ENCODE measurements at regions not wholly inside any gene's neighbourhood (a gene's known extent, or its start where the extent isn't known, plus 50 kb on each side); places are given as distances from the start of the nearest gene placed in this dataset.

DNA sequence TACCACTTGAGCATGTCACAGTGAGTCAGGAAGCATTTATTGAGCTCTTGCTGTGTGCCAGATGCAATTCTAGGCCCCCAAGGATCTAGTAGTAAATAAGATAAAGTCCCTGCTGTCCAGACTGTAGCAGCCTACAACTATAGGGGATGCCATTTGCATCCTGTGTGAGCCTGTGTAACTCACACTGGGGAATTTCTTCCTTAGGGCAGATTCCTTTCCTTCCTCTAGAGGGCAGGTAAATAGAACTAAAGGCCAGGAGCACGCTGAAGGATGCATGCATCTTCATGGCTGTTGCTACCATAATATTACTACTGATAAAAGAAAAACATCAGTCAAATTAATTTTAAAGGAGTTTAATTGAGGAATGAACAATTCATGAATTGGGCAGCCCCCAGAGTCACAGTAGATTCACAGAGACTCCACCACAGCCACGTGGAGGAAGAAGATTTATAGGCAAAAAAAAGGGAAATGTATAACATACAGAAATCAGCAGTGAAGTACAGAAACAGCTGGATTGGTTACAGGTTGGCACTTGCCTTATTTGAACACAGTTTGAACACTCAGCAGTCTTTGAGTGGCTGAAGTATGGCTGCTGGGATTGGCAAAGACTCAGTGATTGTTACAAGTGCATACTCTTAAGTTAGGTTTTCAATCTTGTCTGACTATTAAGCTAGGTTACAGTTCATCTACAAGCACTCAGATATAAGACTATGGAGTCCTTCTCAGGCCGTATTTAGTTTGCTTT, 98.9 kb downstream of the ACTL7B start:
- no peak for DNase-seq (ENCODE audit: low read depth)
- TF ChIP-seq, protein P1, sequence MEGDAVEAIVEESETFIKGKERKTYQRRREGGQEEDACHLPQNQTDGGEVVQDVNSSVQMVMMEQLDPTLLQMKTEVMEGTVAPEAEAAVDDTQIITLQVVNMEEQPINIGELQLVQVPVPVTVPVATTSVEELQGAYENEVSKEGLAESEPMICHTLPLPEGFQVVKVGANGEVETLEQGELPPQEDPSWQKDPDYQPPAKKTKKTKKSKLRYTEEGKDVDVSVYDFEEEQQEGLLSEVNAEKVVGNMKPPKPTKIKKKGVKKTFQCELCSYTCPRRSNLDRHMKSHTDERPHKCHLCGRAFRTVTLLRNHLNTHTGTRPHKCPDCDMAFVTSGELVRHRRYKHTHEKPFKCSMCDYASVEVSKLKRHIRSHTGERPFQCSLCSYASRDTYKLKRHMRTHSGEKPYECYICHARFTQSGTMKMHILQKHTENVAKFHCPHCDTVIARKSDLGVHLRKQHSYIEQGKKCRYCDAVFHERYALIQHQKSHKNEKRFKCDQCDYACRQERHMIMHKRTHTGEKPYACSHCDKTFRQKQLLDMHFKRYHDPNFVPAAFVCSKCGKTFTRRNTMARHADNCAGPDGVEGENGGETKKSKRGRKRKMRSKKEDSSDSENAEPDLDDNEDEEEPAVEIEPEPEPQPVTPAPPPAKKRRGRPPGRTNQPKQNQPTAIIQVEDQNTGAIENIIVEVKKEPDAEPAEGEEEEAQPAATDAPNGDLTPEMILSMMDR (conservative IDR thresholded peaks at IDR 0.05; ENCODE audit: low read length) = no peak; the same call in 1 of the 2 replicates
- H3K4me3 ChIP-seq (ENCODE audit: low read length) = no peak overlapping the region

DNA sequence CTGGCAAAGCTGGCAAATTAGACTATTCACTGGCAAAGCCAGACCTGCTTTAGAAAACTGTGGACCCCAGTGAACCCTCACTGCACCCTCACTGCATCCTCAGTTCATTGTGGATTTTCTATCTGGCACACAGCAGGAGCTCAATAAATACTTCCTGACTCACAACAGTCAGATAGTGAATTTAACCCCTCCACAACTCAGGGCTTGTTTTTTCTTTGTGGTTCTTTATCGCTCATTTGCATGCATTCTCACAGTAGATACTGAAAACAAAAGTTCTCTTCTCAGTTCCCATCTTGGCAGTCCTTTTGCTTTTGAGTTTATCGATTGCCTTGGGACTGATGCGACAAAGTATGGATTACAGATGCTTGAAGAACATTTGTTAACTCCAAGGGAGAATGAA, 99.8 kb downstream of the ACTL7B start:
- no peak overlapping the region for H3K4me3 ChIP-seq (ENCODE audit: low read length)
- TF ChIP-seq, protein P1 (conservative IDR thresholded peaks at IDR 0.05; ENCODE audit: low read length) = no peak
- DNase-seq (ENCODE audit: low read depth) = no peak

DNA sequence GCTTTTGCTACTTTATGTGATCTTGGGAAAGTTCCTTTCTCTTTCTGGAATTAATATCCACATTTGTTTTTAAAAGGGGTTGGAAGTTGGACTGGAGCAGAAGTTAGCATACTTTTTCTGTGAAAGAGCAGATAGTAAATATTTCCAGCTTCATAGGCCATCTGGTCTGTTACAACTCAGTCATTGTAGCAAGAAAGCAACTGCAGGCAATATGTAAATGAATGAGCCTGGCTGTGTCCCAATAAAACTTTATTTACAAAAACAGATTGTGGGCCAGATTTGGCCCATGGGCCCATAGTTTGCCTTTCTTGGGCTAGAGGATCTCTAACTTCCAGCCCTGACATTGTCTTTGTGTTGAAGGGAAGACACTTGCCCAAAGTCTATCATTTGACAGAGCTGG, 104.4 kb downstream of the ACTL7B start:
- TF ChIP-seq, protein P1 (conservative IDR thresholded peaks at IDR 0.05; ENCODE audit: low read length) = no peak

DNA sequence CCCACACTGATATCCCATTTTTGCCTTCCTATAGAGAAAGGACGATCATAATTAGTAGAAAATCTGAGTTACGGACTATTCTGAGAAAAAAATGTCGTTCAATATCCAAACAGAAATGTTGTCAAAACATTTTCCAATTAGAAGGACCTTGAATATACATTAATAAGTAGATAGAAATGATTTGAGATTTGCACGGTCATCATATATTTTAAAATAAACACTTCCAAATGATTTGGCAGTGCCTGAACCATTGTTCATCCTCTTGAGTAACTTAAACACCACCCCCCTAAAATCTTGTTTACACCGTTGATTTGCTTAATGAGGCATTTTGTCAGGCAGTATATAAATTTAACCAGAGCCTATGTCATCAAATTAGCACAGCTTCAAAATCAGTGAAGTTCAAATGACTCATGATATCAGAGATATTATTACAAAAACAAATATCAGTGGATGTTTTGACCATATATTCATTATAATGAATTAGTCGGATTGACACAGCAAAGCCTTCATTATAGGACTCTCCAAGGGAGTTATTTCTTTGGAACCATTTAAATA, 105.0 kb downstream of the ACTL7B start:
- no peak overlapping the region for H3K4me3 ChIP-seq (ENCODE audit: low read length)
- DNase-seq (ENCODE audit: low read depth) = no peak
- TF ChIP-seq, protein P1 (conservative IDR thresholded peaks at IDR 0.05; ENCODE audit: low read length) = no peak

More for the DNA sequence above, 104.4 kb downstream of the ACTL7B start:
- no peak overlapping the region for H3K4me3 ChIP-seq (ENCODE audit: low read length)
- peak; percentile 42 for DNase-seq (ENCODE audit: low read depth)

DNA sequence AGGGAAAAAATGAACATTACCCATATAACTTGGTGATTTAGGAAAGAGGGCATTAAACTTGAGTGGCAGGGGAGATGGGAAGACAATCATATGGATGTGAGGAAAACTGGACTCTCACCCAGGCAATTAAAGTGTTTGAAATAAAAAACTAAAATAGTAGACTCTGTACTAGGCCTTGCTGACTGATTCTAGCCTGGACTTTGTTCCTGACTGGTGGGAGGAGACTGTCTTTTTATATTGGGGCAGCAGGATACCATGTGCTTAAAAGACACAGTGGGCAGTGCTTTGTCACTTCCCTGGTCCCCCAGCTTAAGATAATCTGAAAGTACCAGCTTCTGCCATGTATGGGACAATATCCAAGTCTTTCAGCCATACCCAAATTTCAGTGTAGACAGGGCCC, 107.0 kb downstream of the ACTL7B start:
- no peak for DNase-seq (ENCODE audit: low read depth)
- TF ChIP-seq, protein P1 (conservative IDR thresholded peaks at IDR 0.05; ENCODE audit: low read length) = no peak
- H3K4me3 ChIP-seq (ENCODE audit: low read length) = no peak overlapping the region

DNA sequence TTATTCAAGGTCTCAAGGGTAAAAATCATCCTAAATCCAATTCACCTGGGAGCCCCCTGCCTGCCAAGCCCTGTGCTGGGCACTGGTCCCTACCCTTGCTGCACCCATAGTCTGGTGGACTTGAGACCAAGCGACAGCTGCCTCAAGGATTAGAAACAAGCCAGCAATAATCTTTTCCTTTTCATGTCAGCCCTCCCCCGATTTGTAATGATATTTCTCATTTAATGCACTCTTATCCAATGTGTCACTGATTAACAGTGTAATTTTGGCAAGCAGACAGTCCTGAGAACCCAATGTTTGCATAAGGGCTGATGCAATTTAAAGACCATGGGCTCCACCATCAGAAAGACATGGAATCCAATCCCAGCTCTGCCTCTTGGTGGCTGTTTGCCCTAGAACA, 108.9 kb downstream of the ACTL7B start:
- TF ChIP-seq, protein P1 (conservative IDR thresholded peaks at IDR 0.05; ENCODE audit: low read length) = no peak
- no peak overlapping the region for H3K4me3 ChIP-seq (ENCODE audit: low read length)
- DNase-seq (ENCODE audit: low read depth) = peak; percentile 52

DNA sequence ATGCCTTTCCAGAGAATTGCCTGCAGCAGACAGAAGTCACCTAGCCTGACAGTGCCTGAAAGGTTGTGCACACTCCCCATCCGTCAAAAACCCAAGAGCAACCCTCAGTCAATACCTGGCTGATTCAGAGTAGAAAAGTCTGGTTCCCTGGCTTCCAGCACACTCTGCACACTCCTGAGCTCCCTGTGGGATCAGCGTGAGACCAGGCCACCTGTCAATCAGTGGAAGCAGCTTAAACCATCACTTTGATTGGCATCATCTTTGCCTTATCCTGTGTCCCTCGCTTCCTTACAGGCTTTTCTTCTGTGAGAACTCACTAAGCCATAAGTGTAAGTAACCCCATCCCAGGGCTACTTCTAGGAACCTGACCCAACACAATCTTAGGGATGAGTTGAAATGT, 109.8 kb downstream of the ACTL7B start:
- TF ChIP-seq, protein P1 (conservative IDR thresholded peaks at IDR 0.05; ENCODE audit: low read length) = no peak
- DNase-seq (ENCODE audit: low read depth) = no peak
- no peak overlapping the region for H3K4me3 ChIP-seq (ENCODE audit: low read length)

All from AG10803 (cell line).